Activated T-helper 2 cell treated with anti-CD3 and anti-CD28 coated beads, Interferon-gamma antibody, Interleukin-2, Interleukin-4, amounts not matched to agents 10 μg/mL and 5 μg/mL and 100 μg/mL, durations not matched to agents 14 hours and 24 hours and 36 hours (primary cell): ENCODE measurements at regions not wholly inside any gene's neighbourhood (a gene's known extent, or its start where the extent isn't known, plus 50 kb on each side); places are given as distances from the start of the nearest gene placed in this dataset.
A peak's percentile ranks its signal among the peaks of the same experiment; 100 is the strongest.

Experiments
- DNase-seq: peaks from one replicate; pipeline ENCODE4 v3.0.0; 2021; ENCODE audit warnings: low spot score
- H3K27ac Mint-ChIP-seq: one replicate; pipeline ENCODE4 v1.8.0; 2021; ENCODE audit warnings: mixed read lengths
- H3K27me3 Mint-ChIP-seq: one replicate; pipeline ENCODE4 v1.8.0; 2021; ENCODE audit warnings: low read depth, mixed read lengths
- H3K36me3 Mint-ChIP-seq: one replicate; pipeline ENCODE4 v1.8.0; 2021; ENCODE audit warnings: low read depth, mixed read lengths
- H3K4me1 Mint-ChIP-seq: one replicate; pipeline ENCODE4 v1.8.0; 2021; ENCODE audit warnings: low read depth, mixed read lengths
- H3K4me3 Mint-ChIP-seq: one replicate; pipeline ENCODE4 v1.8.0; 2021; ENCODE audit warnings: low read depth, mild to moderate bottlenecking, moderate library complexity, mixed read lengths
- H3K9me3 Mint-ChIP-seq: one replicate; pipeline ENCODE4 v1.8.0; 2021; ENCODE audit warnings: mixed read lengths
- intact Hi-C: fragments of 100-400 bp; cut with micrococcal nuclease; formaldehyde crosslinking; loops from one replicate; pipeline ENCODE4 v1.15.1; 2023

DNA sequence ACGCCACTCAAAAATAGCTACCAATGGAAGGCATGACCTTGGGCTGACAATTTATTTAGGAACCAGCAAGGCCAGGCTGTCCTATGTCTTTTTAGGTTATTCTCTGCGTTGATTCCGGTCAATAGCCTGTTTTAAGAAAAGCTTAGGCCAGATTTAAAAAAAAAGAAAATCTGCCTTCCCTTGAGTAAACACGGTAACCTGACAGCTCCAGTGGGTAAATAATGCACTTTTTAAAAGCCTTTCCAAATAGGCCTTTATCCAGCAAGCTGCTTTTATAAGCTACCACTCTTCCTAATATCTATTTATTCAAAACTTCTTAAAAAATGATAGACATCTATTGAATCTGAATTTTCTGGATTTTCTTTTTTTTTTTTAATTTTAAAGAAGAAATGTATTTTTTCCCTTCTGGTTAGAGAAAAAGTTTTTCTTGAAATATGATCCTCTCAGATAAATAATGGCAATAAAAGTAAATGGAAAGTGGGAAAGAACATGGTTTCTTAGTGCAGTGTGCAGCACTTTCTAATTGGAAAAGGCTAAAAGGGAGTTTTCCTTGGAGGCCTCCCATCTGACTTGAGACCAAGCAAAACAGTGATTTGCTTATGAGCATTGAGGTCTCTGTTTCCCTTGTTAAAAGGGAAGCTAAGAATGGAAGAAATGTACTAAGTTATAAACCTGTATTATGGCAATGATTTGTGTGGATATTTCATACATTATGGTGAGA lies 281.0 kb upstream of the RUNX1 start:
- intact Hi-C loops: loop anchor here (5.0 kb wide), 1 partner anchor 233 kb away; no protein-coding TSS in a partner anchor
- H3K36me3 Mint-ChIP-seq: peaks cover 10% of the 10 kb centered on the region
- H3K27ac Mint-ChIP-seq: no peak overlapping the region

DNA sequence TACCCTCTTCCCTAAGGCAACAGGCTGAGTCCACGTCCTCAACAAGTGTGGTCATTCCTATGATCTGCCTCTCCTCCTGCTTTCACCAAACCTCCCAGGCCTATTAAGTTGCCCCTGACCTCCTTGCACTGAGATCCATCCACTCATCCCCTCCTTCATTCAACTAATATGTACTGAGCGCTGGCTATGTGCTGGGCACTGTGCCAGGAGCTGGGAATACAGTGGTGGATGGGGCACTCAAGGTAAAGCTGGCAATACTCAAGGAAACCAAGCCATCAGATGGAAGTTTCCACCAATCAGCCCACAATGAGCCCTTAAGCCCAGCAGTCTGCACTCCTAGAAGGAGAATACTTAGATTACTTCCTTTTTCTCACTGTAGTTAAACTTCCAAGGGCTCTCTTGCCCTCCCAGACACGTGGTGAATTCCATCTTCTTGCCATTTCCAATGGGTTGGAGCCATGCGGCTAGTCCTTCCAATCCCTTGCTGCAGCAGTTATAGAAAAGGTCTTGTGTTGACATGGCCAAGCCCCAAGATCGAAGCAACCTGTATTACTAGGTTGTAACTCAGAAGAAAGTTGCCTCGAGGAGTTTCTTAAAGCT lies 279.9 kb upstream of the RUNX1 start:
- intact Hi-C loops: loop anchor here (5.0 kb wide), 1 partner anchor 232 kb away; no protein-coding TSS in a partner anchor
- peaks cover 10% of the 10 kb centered on the region for H3K36me3 Mint-ChIP-seq
- no peak for DNase-seq
- H3K27ac Mint-ChIP-seq: no peak overlapping the region
- peaks cover 59% of the 10 kb centered on the region for H3K4me1 Mint-ChIP-seq
- H3K9me3 Mint-ChIP-seq: peaks cover 11% of the 10 kb centered on the region
- H3K27me3 Mint-ChIP-seq: no peaks in the 10 kb centered on the region
- H3K4me3 Mint-ChIP-seq: no peak overlapping the region

More for the DNA sequence above, 281.0 kb upstream of the RUNX1 start:
- Mint-ChIP-seq H3K27me3 (no peaks in the 10 kb centered on the region), H3K4me3 (no peak overlapping the region), H3K4me1 (peaks cover 56% of the 10 kb centered on the region), H3K9me3 (peaks cover 11% of the 10 kb centered on the region)
- DNase-seq: no peak

DNA sequence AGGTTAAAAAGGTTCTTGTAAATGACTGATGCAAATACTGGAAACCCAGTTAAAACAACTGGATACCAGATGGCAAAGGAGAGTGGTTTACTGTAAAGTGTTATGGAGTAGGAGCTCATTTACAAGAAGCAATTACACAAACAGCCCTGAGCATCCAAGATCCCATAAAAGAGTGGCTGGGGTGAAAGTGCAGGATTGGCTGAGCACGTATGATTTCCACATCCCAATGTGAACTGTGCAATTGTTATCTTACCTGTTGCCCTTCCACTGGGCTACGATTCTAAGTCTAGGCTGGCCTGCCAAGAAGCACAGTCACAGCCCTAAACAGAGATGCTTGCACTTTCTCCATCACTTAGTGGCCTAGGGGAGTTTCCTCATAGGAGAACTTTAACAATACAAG lies 277.6 kb upstream of the RUNX1 start:
- Mint-ChIP-seq H3K4me3 (no peak overlapping the region), H3K27me3 (no peaks in the 10 kb centered on the region), H3K4me1 (peaks cover 51% of the 10 kb centered on the region), H3K36me3 (peaks cover 7% of the 10 kb centered on the region), H3K27ac (no peak overlapping the region), H3K9me3 (peaks cover 7% of the 10 kb centered on the region)
- intact Hi-C loops: loop anchor here (1.0 to 5.0 kb wide), 2 partner anchors 9 to 229 kb away; no protein-coding TSS in a partner anchor
- no peak for DNase-seq

DNA sequence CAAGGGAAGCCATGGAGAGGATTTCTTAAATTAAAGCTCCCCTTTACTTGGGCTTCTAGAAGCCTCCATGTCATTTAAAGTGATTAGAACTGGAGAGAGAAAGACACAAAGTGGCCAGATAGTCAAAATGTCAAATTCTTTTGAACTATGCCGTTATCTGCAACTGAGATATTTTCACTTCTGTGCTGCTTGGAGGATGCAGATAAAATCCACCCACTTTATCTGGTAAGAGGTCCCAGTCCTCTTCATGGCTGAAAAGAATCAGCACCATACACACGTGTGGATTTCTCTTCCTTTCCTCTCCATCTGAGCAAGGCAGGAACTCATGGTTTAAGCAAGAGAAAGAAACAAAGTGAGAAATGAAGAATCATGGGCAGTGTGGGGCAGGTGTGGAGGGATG lies 276.9 kb upstream of the RUNX1 start:
- peaks cover 47% of the 10 kb centered on the region for H3K4me1 Mint-ChIP-seq
- H3K36me3 Mint-ChIP-seq: no peaks in the 10 kb centered on the region
- peak overlapping the region; percentile 79 for H3K27ac Mint-ChIP-seq
- H3K27me3 Mint-ChIP-seq: no peaks in the 10 kb centered on the region
- intact Hi-C loops: loop anchor here (1.0 to 5.0 kb wide), 2 partner anchors 9 to 229 kb away; no protein-coding TSS in a partner anchor
- no peak overlapping the region for H3K4me3 Mint-ChIP-seq
- peaks cover under 1% of the 10 kb centered on the region for H3K9me3 Mint-ChIP-seq
- DNase-seq: no peak

DNA sequence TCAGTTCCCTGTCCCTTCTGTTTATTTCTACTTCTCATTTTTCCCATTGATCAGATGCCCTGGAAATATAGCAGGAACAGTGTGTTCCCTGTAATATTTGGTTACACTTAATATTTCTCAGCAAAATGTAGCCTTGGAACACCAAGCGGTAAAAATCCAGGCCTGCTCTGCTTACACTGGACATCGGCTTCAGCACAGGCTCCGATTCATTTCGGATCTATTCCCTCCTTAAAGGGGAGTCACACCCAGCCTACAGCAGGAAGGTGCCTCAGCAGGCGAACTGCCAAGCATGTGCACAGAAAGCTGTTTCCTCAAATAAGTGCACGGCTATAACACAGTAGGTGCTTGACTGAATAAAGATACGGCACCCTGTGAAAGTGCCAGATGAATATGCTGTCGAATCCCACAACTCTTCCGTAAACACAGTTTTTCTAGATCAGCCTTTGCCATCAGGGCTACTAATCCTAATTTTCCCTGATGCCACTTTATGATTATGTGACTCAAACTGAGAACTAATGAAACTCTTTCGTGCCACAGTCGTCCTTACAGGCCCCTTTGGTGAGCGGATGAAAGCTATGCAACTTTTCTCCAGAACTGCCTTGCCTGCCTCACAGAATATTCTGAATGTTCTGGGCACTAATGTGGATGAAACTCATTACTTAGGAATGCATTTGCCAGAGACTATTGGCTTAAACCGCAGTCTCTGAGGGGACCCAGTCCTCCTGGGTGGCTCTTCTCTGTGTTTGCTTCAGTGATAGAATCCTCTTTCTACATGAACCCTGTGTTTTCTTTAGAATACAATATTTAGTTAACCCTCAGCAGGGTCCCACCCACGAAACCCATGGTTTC lies 275.5 kb upstream of the RUNX1 start:
- H3K9me3 Mint-ChIP-seq: no peaks in the 10 kb centered on the region
- peaks cover 42% of the 10 kb centered on the region for H3K4me1 Mint-ChIP-seq
- H3K4me3 Mint-ChIP-seq: no peak overlapping the region
- H3K27ac Mint-ChIP-seq: peak overlapping the region; percentile 79
- H3K36me3 Mint-ChIP-seq: no peaks in the 10 kb centered on the region
- intact Hi-C loops: loop anchor here (5.0 kb wide), 1 partner anchor 227 kb away; no protein-coding TSS in a partner anchor
- no peaks in the 10 kb centered on the region for H3K27me3 Mint-ChIP-seq
- DNase-seq: no peak

DNA sequence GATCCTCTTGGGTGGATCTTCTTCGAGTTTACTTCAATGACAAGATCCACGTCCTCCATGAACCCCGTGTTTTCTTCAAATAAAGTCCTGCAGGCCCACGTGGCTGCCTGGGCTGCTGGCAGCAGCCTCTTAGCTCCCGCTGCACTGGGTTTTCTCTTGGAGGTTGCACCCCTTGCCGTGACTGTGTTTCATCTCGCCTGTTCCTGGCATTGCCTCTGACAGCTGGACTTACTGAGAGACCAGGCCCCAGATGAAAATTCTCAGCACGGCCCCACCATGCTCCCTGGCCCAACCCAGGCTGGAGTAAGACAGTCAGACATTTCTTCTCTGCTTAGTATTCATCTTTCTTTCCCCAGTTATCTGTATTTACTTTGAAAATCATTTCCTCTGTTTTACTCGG lies 274.8 kb upstream of the RUNX1 start:
- H3K9me3 Mint-ChIP-seq: no peaks in the 10 kb centered on the region
- H3K27me3 Mint-ChIP-seq: no peaks in the 10 kb centered on the region
- H3K36me3 Mint-ChIP-seq: no peaks in the 10 kb centered on the region
- intact Hi-C loops: no loop called here
- DNase-seq: no peak
- no peak overlapping the region for H3K27ac Mint-ChIP-seq
- H3K4me3 Mint-ChIP-seq: no peak overlapping the region
- H3K4me1 Mint-ChIP-seq: peaks cover 41% of the 10 kb centered on the region

DNA sequence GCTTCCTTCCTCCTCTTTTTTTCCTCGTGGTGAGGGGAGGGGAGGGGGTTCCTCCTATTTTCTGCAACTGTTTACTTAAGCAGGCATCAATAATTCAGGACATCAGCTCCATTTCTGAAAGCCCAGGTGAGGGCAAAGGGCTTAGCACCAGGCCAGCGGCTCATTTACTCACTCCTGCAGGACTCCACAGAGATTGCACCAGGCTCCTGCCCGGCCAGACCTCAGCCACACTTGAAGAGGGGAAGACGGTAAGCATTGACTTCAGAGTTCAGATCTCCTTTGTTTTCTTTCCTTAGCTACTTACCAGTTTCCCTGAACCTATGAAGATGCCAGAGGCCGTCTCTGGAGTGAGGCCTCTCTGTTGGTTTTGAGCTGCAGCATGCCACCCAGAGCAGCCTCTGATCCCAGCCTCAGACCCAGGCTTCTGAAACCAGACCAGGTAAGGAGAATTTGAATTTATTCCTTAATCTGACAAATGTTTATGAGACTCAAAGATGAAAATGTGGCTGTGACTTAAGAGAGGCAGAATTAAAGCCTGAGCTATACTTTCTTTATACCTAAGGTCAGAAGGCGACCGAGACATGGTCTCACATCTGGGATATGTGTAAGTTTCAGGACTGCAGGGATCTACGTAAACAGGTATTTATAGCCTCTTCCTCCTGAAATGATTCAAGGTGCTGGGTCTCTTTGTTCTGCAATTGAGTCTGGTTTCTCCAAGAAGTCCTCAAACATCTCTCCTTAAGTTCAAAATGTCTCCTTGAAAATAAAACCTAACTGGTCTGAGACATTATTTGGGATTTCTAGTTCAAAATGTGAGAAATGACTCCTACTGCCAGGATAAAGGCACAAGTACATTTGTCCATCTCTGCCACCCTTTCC lies 272.5 kb upstream of the RUNX1 start:
- Mint-ChIP-seq H3K27me3 (no peaks in the 10 kb centered on the region), H3K9me3 (no peaks in the 10 kb centered on the region), H3K4me1 (peaks cover 43% of the 10 kb centered on the region), H3K4me3 (no peak overlapping the region), H3K27ac (no peak overlapping the region), H3K36me3 (no peaks in the 10 kb centered on the region)
- intact Hi-C loops: no loop called here
- no peak for DNase-seq

DNA sequence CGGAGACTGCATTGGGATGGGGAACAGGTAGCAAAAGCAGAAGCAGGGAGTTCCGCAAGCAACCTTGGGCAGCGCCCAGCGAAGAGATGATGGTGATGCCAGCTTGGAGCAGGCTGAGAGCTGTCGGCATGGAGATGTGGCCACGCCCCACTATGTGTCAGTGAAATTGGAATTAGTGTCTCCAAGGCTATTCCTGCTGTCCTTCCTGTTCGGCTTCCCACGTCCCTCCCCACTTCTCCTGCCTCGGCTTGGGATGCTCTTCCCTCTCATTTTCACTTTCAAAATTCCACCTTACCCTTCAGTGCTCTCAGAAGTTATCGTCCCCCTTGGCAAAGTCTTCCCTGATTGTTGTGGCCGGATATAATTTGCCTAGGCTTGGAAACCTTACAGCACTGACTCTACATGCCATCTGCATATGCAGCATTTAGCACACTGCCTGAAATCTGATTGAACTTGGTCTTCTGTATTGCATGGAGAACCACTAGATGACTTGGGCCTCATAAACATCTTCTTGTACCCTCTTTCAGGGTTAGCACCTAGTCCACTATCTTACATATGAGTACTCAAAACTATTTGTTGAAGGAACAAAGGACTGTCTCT lies 270.7 kb upstream of the RUNX1 start:
- intact Hi-C loops: loop anchor here (5.0 kb wide), 1 partner anchor 33 kb away; no protein-coding TSS in a partner anchor
- Mint-ChIP-seq H3K9me3 (no peaks in the 10 kb centered on the region), H3K36me3 (no peaks in the 10 kb centered on the region), H3K4me1 (peaks cover 40% of the 10 kb centered on the region), H3K27ac (no peak overlapping the region), H3K27me3 (no peaks in the 10 kb centered on the region), H3K4me3 (no peak overlapping the region)
- no peak for DNase-seq

DNA sequence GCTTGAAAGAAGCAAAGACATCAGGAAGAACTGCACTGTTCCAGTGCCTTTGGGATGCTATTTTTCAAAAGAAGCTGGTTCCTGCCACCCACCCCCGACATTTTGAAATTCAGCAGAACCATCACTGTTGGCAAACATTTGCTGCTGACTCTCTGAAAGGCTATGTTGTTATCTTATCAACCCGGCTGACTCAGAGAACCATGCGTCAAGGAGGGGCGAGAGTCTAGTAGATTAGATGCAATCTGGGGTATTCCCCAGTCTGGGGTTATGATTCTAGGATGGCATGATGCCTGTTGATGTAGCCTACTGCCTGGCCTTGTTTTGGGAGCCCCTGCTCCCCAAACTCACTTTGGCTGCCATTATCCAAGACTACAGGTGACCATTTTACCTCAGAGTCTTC lies 267.8 kb upstream of the RUNX1 start:
- Mint-ChIP-seq H3K27ac (peak overlapping the region; percentile 40), H3K4me3 (no peak overlapping the region), H3K27me3 (no peaks in the 10 kb centered on the region), H3K4me1 (peaks cover 27% of the 10 kb centered on the region), H3K9me3 (no peaks in the 10 kb centered on the region), H3K36me3 (no peaks in the 10 kb centered on the region)
- intact Hi-C loops: loop anchor here (1.0 to 5.0 kb wide), 2 partner anchors 9 to 35 kb away; no protein-coding TSS in a partner anchor
- DNase-seq: no peak

DNA sequence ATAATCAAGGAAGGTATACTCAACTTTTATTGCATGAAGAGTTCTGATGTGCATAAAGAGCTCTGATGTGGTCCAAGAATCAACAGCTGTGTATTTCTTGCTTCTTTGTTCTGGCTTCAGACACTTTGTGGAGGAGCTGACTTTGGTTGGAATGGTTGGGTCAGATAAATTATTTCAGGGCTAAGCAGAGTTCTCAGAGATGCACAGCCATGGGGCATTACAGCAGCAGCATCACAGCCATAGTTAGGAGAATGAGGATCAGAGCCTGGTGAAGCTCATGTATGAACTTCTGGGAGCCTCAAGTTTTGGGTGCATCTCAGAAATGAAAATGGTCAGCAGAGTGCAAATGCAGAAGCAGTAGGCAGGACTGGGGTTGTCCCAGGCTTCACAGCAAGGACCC lies 267.4 kb upstream of the RUNX1 start:
- no peaks in the 10 kb centered on the region for H3K9me3 Mint-ChIP-seq
- DNase-seq: no peak
- no peak overlapping the region for H3K4me3 Mint-ChIP-seq
- peaks cover 26% of the 10 kb centered on the region for H3K4me1 Mint-ChIP-seq
- H3K27ac Mint-ChIP-seq: peak overlapping the region; percentile 40
- no peaks in the 10 kb centered on the region for H3K27me3 Mint-ChIP-seq
- intact Hi-C loops: loop anchor here (5.0 kb wide), 1 partner anchor 36 kb away; no protein-coding TSS in a partner anchor
- H3K36me3 Mint-ChIP-seq: no peaks in the 10 kb centered on the region

DNA sequence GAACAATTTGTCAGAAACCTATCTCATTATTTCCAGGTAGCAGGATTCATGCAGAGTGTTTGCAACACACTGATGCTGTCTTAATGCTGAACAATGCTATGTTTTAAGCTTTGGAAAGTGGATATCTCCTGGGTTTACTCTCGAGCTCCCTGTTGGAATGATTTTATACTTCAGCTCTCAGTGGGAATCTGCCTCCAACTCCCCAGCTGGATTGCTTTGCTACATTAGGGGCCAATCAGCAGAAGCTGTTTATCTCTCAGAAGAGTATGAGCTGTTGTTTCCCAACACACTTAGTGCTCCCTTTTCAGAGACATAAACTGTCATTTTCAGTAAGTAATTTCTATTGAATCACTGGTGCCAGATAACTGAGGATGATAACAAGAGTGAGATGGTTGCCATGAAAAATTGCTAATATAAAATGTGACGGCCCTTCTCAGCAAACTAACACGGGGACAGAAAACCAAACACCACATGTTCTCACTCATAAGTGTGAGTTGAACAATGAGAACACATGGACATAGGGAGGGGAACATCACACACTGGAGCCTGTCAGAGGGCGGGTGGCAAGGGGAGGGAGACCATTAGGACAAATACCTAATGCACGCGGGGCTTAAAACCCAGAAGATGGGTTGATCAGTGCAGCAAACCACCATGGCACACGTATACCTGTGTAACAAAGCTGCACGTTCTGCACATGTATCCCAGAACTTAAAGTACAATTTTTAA lies 265.9 kb upstream of the RUNX1 start:
- H3K4me1 Mint-ChIP-seq: peaks cover 26% of the 10 kb centered on the region
- no peaks in the 10 kb centered on the region for H3K36me3 Mint-ChIP-seq
- intact Hi-C loops: loop anchor here (5.0 kb wide), 1 partner anchor 37 kb away; no protein-coding TSS in a partner anchor

More for the DNA sequence above, 265.9 kb upstream of the RUNX1 start:
- Mint-ChIP-seq H3K27ac (peak overlapping the region; percentile 5), H3K4me3 (no peak overlapping the region), H3K9me3 (no peaks in the 10 kb centered on the region), H3K27me3 (no peaks in the 10 kb centered on the region)
- DNase-seq: no peak
